ENCODE measurements at regions not wholly inside any gene's neighbourhood (a gene's known extent, or its start where the extent isn't known, plus 50 kb on each side); places are given as distances from the start of the nearest gene placed in this dataset.

- no peak for DNase-seq (ENCODE audit: low read depth)
These were observed 500.6 kb downstream of the QKI start for GRCh38 chr6:163915131-163915530.

- DNase-seq (ENCODE audit: low read depth) = no peak
These were observed 498.5 kb downstream of the QKI start for GRCh38 chr6:163913045-163913444.

- no peak for DNase-seq (ENCODE audit: low read depth)
These were observed 491.6 kb downstream of the QKI start for GRCh38 chr6:163906006-163906710.

GRCh38 chr6:163904186-163904585, 489.7 kb downstream of the QKI start:
- DNase-seq (ENCODE audit: low read depth) = no peak

- DNase-seq (ENCODE audit: low read depth) = no peak
These were observed 489.0 kb downstream of the QKI start for GRCh38 chr6:163903541-163903940.

- DNase-seq (ENCODE audit: low read depth) = no peak
These were observed 488.5 kb downstream of the QKI start for GRCh38 chr6:163902993-163903392.

GRCh38 chr6:163901681-163902080, 487.2 kb downstream of the QKI start:
- DNase-seq (ENCODE audit: low read depth) = no peak

GRCh38 chr6:163900570-163900969, 486.1 kb downstream of the QKI start:
- no peak for DNase-seq (ENCODE audit: low read depth)

- no peak for DNase-seq (ENCODE audit: low read depth)
These were observed 483.2 kb downstream of the QKI start for GRCh38 chr6:163897669-163898068.

GRCh38 chr6:163897030-163897429, 482.5 kb downstream of the QKI start:
- DNase-seq (ENCODE audit: low read depth) = no peak

GRCh38 chr6:163895162-163895561, 480.6 kb downstream of the QKI start:
- no peak for DNase-seq (ENCODE audit: low read depth)

- DNase-seq (ENCODE audit: low read depth) = no peak
These were observed 479.2 kb downstream of the QKI start for GRCh38 chr6:163893609-163894189.

- DNase-seq (ENCODE audit: low read depth) = no peak
These were observed 478.5 kb downstream of the QKI start for GRCh38 chr6:163892824-163893561.

- no peak for DNase-seq (ENCODE audit: low read depth)
These were observed 475.5 kb downstream of the QKI start for GRCh38 chr6:163889904-163890514.

GRCh38 chr6:163888030-163888819, 473.7 kb downstream of the QKI start:
- no peak for DNase-seq (ENCODE audit: low read depth)

GRCh38 chr6:163886428-163886827, 471.9 kb downstream of the QKI start:
- no peak for DNase-seq (ENCODE audit: low read depth)

GRCh38 chr6:163883984-163884383, 469.5 kb downstream of the QKI start:
- no peak for DNase-seq (ENCODE audit: low read depth)

GRCh38 chr6:163878698-163879097, 464.2 kb downstream of the QKI start:
- no peak for DNase-seq (ENCODE audit: low read depth)

GRCh38 chr6:163877877-163878639, 463.5 kb downstream of the QKI start:
- DNase-seq (ENCODE audit: low read depth) = no peak

- no peak for DNase-seq (ENCODE audit: low read depth)
These were observed 461.9 kb downstream of the QKI start for GRCh38 chr6:163876391-163876790.

- DNase-seq (ENCODE audit: low read depth) = no peak
These were observed 460.3 kb downstream of the QKI start for GRCh38 chr6:163874784-163875183.

Measured in activated T-cell treated with anti-CD3 and anti-CD28 coated beads for 24 hours (primary cell).